Adrenal gland (tissue), 9 donors: ENCODE measurements at regions not wholly inside any gene's neighbourhood (a gene's known extent, or its start where the extent isn't known, plus 50 kb on each side); places are given as distances from the start of the nearest gene placed in this dataset.
A peak's percentile ranks its signal among the peaks of the same experiment; 100 is the strongest.

Source experiments
- DNase-seq, 7 donors: peaks; one replicate each; pipeline ENCODE4 v3.0.0-alpha.2; 2019 to 2020
- H3K27ac ChIP-seq, 5 donors: fragments of 200-600 bp; sonication (generic) in 4 of 5; 1 replicate in 3 of 5; 2 replicates in 2 of 5; pipeline versions ENCODE4 v1.5.1 to v1.8.0; 2016 to 2020; ENCODE audit warnings: mild to moderate bottlenecking in 1 of 5
- H3K27me3 ChIP-seq: fragments of 200-600 bp; 2 replicates; pipeline ENCODE4 v1.8.0; 2021
- H3K36me3 ChIP-seq, 2 donors: fragments of 200-600 bp; replicated peaks in 1 of 2; 1 replicate in 1 of 2; 2 replicates in 1 of 2; pipeline versions ENCODE4 v1.5.1 to v1.8.0; 2018 to 2022
- H3K4me1 ChIP-seq, 2 donors: fragments of 200-600 bp; replicated peaks in 1 of 2; 1 replicate in 1 of 2; 2 replicates in 1 of 2; pipeline versions ENCODE4 v1.5.1 to v1.8.0; 2018 to 2021
- H3K4me3 ChIP-seq, 4 donors: fragments of 200-600 bp; sonication (generic) in 3 of 4; one replicate each; pipeline ENCODE4 v1.5.1; 2016 to 2018
- H3K9me3 ChIP-seq, 3 donors: fragments of 200-600 bp; sonication (generic) in 1 of 3; replicated peaks in 1 of 3; 1 replicate in 2 of 3; 2 replicates in 1 of 3; pipeline versions ENCODE4 v1.5.1 to v1.8.0; 2016 to 2021
- POLR2A ChIP-seq, 2 donors: fragments of 450-650 bp; IDR thresholded peaks; one replicate each; pipeline ENCODE4 v1.6.1; 2017; ENCODE audit warnings: antibody characterized with exemption in 2 of 2, mild to moderate bottlenecking in 2 of 2, moderate library complexity in 1 of 2
- WGBS, 4 donors: extraction: QIAGEN DNeasy Blood & Tissue Kit in 2 of 4; methylation state at CpG; one replicate each; pipeline versions ENCODE4 v1.1.5 to v1.1.7; 2013 to 2017; 5-methylcytosine and 5-hydroxymethylcytosine counted together
- intact Hi-C, 2 donors: fragments of 100-400 bp; cut with DNase I; formaldehyde crosslinking; loops; one replicate each; pipeline versions ENCODE4 v1.14.1 to v1.15.0; 2022 to 2023
- TF ChIP-seq, protein P1 (sequence below), 6 experiments: fragments of 450-650 bp in 4 of 6; fragments of 200-600 bp in 2 of 6; sonication (generic) in 1 of 6; IDR thresholded peaks; 1 replicate in 5 of 6; 2 replicates in 1 of 6; pipeline versions ENCODE4 v1.5.1 to v1.8.0; 2016 to 2021; ENCODE audit warnings: antibody characterized with exemption in 6 of 6, mild to moderate bottlenecking in 2 of 6, moderate library complexity in 1 of 6
- donor health status: healthy with polysubstance abuse.
- donor health status: Bipolar disorder and iron deficiency.
- donor health status: DM: yes; HTN: yes; CAD: no.
- donor health status: DM: no; HTN: no; CAD: no.
- donor health status: DM: no; HTN: no; CAD: no.

DNA sequence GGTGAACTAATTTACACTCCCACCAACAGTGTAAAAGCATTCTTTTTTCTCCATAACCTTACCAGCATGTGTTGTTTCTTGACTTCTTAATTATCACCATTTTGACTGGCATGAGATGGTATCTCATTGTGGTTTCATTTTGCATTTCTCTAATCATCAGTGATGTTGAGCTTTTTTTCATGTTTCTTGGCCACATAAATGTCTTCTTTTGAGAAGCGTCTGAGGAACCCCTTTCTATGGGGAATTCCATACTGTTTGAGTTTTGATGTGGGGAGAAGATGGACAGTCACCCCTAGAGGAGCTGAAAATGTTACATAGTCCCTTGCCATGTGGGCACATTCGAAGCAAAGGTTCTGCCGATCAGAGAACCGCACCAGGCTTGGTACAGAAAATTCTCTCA is 207.0 kb upstream of the SLC30A5 start:
- intact Hi-C loops = no loop called here
- Histone ChIP-seq H3K9me3 (no peaks in the 10 kb centered on the region), H3K36me3 (no peaks in the 10 kb centered on the region), H3K4me1 (no peaks in the 10 kb centered on the region), H3K4me3 (no peak overlapping the region), H3K27ac (no peak overlapping the region), H3K27me3 (no peaks in the 10 kb centered on the region)
- WGBS, 4 donors = 89 to 91% (median 90%) methylated on average over 4 of the region's 4 CpGs
- TF ChIP-seq, protein P1, sequence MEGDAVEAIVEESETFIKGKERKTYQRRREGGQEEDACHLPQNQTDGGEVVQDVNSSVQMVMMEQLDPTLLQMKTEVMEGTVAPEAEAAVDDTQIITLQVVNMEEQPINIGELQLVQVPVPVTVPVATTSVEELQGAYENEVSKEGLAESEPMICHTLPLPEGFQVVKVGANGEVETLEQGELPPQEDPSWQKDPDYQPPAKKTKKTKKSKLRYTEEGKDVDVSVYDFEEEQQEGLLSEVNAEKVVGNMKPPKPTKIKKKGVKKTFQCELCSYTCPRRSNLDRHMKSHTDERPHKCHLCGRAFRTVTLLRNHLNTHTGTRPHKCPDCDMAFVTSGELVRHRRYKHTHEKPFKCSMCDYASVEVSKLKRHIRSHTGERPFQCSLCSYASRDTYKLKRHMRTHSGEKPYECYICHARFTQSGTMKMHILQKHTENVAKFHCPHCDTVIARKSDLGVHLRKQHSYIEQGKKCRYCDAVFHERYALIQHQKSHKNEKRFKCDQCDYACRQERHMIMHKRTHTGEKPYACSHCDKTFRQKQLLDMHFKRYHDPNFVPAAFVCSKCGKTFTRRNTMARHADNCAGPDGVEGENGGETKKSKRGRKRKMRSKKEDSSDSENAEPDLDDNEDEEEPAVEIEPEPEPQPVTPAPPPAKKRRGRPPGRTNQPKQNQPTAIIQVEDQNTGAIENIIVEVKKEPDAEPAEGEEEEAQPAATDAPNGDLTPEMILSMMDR (IDR thresholded peaks at IDR 0.05) = no peak
- no peak for TF ChIP-seq POLR2A (IDR thresholded peaks at IDR 0.05)
- DNase-seq = no peak

- Histone ChIP-seq H3K4me1 (no peaks in the 10 kb centered on the region), H3K27ac (no peak overlapping the region), H3K9me3 (no peaks in the 10 kb centered on the region), H3K27me3 (no peaks in the 10 kb centered on the region), H3K36me3 (no peaks in the 10 kb centered on the region), H3K4me3 (no peak overlapping the region)
- no peak for DNase-seq
- 86 to 97% (median 90%) methylated on average over 2 of the region's 2 CpGs for WGBS, 4 donors
- TF ChIP-seq, protein P1 (IDR thresholded peaks at IDR 0.05) = no peak
- no peak for TF ChIP-seq POLR2A (IDR thresholded peaks at IDR 0.05)
- intact Hi-C loops = no loop called here
These were observed 202.1 kb upstream of the SLC30A5 start for GRCh38 chr5:68891718-68892117.

GRCh38 chr5:68894673-68895072 is 199.1 kb upstream of the SLC30A5 start:
- Histone ChIP-seq H3K27me3 (no peaks in the 10 kb centered on the region), H3K27ac (no peak overlapping the region), H3K9me3 (no peaks in the 10 kb centered on the region), H3K4me1 (no peaks in the 10 kb centered on the region), H3K4me3 (no peak overlapping the region), H3K36me3 (no peaks in the 10 kb centered on the region)
- 63 to 72% (median 72%) methylated on average over 3 of the region's 3 CpGs for WGBS, 4 donors
- no peak for TF ChIP-seq POLR2A (IDR thresholded peaks at IDR 0.05)
- TF ChIP-seq, protein P1 (IDR thresholded peaks at IDR 0.05) = no peak
- intact Hi-C loops = no loop called here
- no peak for DNase-seq

- H3K9me3 ChIP-seq = no peaks in the 10 kb centered on the region
- no peaks in the 10 kb centered on the region for H3K27me3 ChIP-seq
- TF ChIP-seq, protein P1 (IDR thresholded peaks at IDR 0.05) = no peak
- no peak for TF ChIP-seq POLR2A (IDR thresholded peaks at IDR 0.05)
- no peaks in the 10 kb centered on the region for H3K36me3 ChIP-seq
- H3K4me3 ChIP-seq = no peak overlapping the region
- intact Hi-C loops = no loop called here
- no peaks in the 10 kb centered on the region for H3K4me1 ChIP-seq
- WGBS, 4 donors = 88 to 93% (median 91%) methylated on average over 4 of the region's 4 CpGs
- DNase-seq = peak in 1 of 7 donors; percentile 72
- no peak overlapping the region for H3K27ac ChIP-seq
These were observed 194.8 kb upstream of the SLC30A5 start for GRCh38 chr5:68898951-68899471.
